ENCODE measurements at regions not wholly inside any gene's neighbourhood (a gene's known extent, or its start where the extent isn't known, plus 50 kb on each side); places are given as distances from the start of the nearest gene placed in this dataset.

- Mint-ChIP-seq H3K27ac (no peak overlapping the region), H3K9me3 (ENCODE audit: low read depth) (no peaks in the 10 kb centered on the region), H3K27me3 (peaks cover 6% of the 10 kb centered on the region), H3K4me1 (no peaks in the 10 kb centered on the region), H3K36me3 (no peaks in the 10 kb centered on the region), H3K4me3 (no peak overlapping the region)
- CTCF ChIA-PET = no interaction called here
- ATAC-seq (no peak), DNase-seq (no peak)
These were observed 89.3 kb upstream of the CNIH3 start for GRCh38 chr1:224526771-224527170.

DNA sequence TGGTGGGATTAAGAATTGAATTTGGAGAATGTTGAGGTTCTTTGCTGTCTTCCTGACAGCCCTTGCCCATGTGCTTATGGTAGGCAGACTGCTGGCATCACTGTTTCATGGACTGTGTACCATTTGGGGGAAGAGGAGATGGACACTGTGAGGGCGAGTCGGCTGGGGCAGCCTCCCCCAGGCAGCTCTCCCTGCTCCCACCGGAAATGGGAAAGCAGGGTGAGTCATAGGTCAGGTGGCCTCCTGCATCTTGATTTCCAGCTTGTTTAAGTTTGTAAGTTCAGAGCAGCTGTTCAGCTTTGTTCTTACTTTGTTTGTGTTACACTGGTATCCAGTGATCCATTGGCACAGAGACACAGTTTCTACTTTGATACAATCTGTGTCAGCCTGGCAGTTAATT lies 87.2 kb upstream of the CNIH3 start:
- Mint-ChIP-seq H3K4me3 (no peak overlapping the region), H3K9me3 (ENCODE audit: low read depth) (no peaks in the 10 kb centered on the region), H3K36me3 (no peaks in the 10 kb centered on the region), H3K4me1 (no peaks in the 10 kb centered on the region), H3K27ac (no peak overlapping the region), H3K27me3 (no peaks in the 10 kb centered on the region)
- DNase-seq = no peak
- ATAC-seq = no peak
- CTCF ChIA-PET = interaction anchor here (0.5 to 1.9 kb wide), 2 partner anchors 13 to 322 kb away, joined by 3 to 9 read pairs; no protein-coding TSS in a partner anchor

DNA sequence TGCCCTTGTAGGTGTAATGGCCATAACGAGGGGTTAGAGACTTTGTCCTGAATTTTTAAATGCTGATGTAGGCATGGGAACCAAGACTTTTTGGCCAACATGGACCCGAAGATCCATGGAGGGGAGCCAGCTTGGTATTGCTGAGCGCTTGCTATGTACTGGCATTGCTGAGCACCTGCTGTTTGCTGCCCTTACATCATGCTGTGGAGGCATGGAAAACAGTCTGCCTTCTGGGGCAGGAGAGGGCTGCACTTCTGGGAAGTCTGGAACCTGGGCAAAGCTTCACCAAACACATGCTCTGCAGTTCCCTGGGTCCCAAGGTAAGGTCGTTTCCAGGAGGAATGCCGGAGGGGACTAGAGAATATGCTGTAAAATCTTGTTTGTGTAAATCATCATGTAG lies 86.3 kb upstream of the CNIH3 start:
- H3K27ac Mint-ChIP-seq = no peak overlapping the region
- no peaks in the 10 kb centered on the region for H3K36me3 Mint-ChIP-seq
- DNase-seq (no peak), ATAC-seq (no peak)
- H3K4me1 Mint-ChIP-seq = no peaks in the 10 kb centered on the region
- CTCF ChIA-PET = interaction anchor here (1.0 kb wide), 1 partner anchor 17 kb away, joined by 3 read pairs; no protein-coding TSS in a partner anchor
- H3K4me3 Mint-ChIP-seq = no peak overlapping the region
- H3K27me3 Mint-ChIP-seq = peaks cover 3% of the 10 kb centered on the region
- no peaks in the 10 kb centered on the region for H3K9me3 Mint-ChIP-seq (ENCODE audit: low read depth)

DNA sequence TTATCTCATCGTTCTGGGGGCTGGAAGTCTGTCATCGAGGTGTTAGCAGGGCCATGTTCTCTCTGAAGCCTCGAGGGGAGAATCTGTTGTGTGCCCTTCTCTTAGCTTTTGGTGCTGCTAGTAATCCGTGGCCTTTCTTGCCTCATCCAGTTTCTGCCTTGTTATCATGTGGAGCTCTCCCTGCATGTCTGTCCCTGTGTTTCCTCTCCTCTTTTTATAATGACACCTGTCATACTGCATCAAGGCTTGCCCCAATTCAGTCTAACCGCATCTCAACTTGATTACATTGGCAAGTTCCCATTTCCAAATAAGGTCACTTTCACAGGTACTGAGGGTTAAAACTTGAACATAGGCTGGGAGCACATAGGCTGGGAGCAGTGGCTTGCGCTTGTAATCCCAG lies 82.6 kb upstream of the CNIH3 start:
- CTCF ChIA-PET = no interaction called here
- Mint-ChIP-seq H3K27me3 (peaks cover 11% of the 10 kb centered on the region), H3K4me3 (no peak overlapping the region), H3K9me3 (ENCODE audit: low read depth) (no peaks in the 10 kb centered on the region), H3K4me1 (no peaks in the 10 kb centered on the region), H3K27ac (no peak overlapping the region), H3K36me3 (no peaks in the 10 kb centered on the region)
- ATAC-seq (no peak), DNase-seq (no peak)

GRCh38 chr1:224534731-224535130 lies 81.4 kb upstream of the CNIH3 start:
- Mint-ChIP-seq H3K4me3 (no peak overlapping the region), H3K27ac (no peak overlapping the region), H3K4me1 (no peaks in the 10 kb centered on the region), H3K27me3 (peaks cover 18% of the 10 kb centered on the region), H3K9me3 (ENCODE audit: low read depth) (no peaks in the 10 kb centered on the region), H3K36me3 (no peaks in the 10 kb centered on the region)
- CTCF ChIA-PET = no interaction called here
- DNase-seq = no peak
- ATAC-seq = no peak

- Mint-ChIP-seq H3K4me1 (no peaks in the 10 kb centered on the region), H3K9me3 (ENCODE audit: low read depth) (no peaks in the 10 kb centered on the region), H3K36me3 (no peaks in the 10 kb centered on the region), H3K4me3 (no peak overlapping the region), H3K27me3 (peaks cover 24% of the 10 kb centered on the region), H3K27ac (no peak overlapping the region)
- CTCF ChIA-PET = interaction anchor here (0.7 kb wide), 1 partner anchor 232 kb away, joined by 3 read pairs; no protein-coding TSS in a partner anchor
- DNase-seq (no peak), ATAC-seq (no peak)
These were observed 80.5 kb upstream of the CNIH3 start for GRCh38 chr1:224535641-224536040.

DNA sequence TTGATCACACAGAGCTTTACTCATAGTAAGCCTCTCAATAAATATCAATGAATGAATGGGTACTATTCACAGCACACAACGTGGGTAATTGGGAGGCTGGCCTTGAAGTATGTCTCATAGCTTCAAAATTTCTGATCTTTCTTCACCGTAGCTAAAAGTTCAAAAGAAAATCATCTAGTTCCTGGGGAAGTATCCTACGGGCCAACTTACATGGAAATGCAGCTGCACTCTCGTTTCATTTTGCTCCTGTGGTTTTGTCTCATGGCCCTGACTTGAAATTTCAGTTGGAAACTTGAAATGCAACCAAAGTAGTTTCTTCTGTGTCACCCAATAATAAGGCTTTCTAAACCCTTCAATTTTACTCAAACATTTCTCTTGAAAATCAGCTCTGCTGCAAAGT lies 76.1 kb upstream of the CNIH3 start:
- peaks cover 20% of the 10 kb centered on the region for H3K4me1 Mint-ChIP-seq
- H3K27me3 Mint-ChIP-seq = peaks cover 27% of the 10 kb centered on the region
- CTCF ChIA-PET = interaction anchor here (0.8 to 1.2 kb wide), 3 partner anchors 26 to 312 kb away, joined by 3 to 4 read pairs (median 4); no protein-coding TSS in a partner anchor
- no peak overlapping the region for H3K27ac Mint-ChIP-seq
- no peak for DNase-seq
- H3K4me3 Mint-ChIP-seq = no peak overlapping the region
- H3K36me3 Mint-ChIP-seq = no peaks in the 10 kb centered on the region
- no peak for ATAC-seq
- H3K9me3 Mint-ChIP-seq (ENCODE audit: low read depth) = no peaks in the 10 kb centered on the region

GRCh38 chr1:224540535-224540934 lies 75.6 kb upstream of the CNIH3 start:
- ATAC-seq (no peak), DNase-seq (no peak)
- Mint-ChIP-seq H3K27me3 (peaks cover 27% of the 10 kb centered on the region), H3K36me3 (no peaks in the 10 kb centered on the region), H3K9me3 (ENCODE audit: low read depth) (no peaks in the 10 kb centered on the region), H3K4me3 (no peak overlapping the region), H3K4me1 (peaks cover 20% of the 10 kb centered on the region), H3K27ac (no peak overlapping the region)
- CTCF ChIA-PET = interaction anchor here (0.8 to 1.2 kb wide), 3 partner anchors 27 to 311 kb away, joined by 3 to 4 read pairs (median 4); no protein-coding TSS in a partner anchor

DNA sequence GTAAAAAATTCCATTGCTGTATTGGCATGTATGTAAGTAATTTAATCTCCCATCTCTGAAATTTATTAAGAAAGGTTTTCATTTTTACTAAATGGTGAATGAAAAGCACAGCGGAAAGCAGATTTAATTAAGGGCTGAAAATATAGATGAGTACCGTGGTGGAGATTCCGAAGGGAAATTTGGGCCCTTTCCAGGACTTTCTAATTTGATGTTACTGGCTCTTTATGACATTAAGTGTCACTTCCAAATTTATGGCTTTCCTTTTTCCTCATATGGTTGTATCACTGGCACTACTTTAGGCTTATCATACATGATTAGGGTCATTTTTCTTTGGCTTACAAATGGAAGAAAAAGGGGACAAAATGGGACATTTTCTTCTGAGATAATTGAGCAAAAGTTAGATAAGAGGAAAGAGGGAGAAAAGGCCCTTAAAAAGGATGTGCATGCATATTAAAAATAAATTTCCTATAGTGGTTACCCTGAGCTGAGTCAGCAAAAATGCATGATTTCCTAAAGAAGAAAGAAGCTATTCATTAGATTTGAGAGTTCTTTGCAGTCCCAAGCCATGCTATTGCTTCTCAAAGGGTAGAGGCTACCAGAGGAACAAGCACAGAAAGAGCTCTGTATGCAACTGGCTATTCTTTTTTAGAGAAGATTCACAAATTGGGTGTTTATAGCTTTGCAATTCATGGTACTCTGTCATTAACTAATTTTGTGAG lies 74.9 kb upstream of the CNIH3 start:
- peaks cover 30% of the 10 kb centered on the region for H3K27me3 Mint-ChIP-seq
- peaks cover 20% of the 10 kb centered on the region for H3K4me1 Mint-ChIP-seq
- no peaks in the 10 kb centered on the region for H3K9me3 Mint-ChIP-seq (ENCODE audit: low read depth)
- no peak overlapping the region for H3K4me3 Mint-ChIP-seq
- ATAC-seq (no peak), DNase-seq (no peak)
- H3K27ac Mint-ChIP-seq = no peak overlapping the region
- CTCF ChIA-PET = interaction anchor here (5.8 kb wide), 1 partner anchor 27 kb away, joined by 32 read pairs; no protein-coding TSS in a partner anchor
- H3K36me3 Mint-ChIP-seq = no peaks in the 10 kb centered on the region

DNA sequence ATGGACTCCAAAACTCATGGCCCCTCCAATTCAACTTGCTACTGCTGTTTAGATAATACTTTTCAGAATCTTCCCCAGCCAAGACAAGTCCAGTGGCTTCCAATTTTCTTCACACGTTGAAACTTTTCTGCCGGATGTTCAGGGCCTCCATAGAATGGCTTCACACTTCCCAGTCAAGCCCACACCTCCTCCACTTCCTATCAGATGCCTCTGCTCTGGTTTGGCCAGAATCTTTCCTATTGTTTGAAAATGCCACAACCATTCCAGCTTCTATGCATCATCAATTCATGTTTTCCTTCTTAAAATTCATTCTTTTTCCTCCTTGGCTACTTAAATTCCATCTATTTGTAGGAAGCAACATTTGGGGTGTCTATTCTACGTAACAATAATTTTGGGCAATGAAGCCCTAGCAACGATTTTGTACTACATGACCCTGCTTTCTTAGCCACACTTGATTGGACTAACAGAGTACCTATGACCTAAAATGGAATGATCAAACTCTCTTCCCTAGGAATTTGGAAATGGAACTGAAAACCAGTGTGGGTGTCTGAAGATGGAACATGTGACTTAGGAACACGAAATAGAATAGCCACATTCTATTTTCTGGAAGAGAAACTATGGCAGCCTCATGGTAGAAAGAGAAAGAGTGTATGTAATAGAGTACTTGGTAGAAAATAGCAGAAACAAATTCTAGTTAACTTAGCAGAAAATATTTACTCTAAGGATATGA lies 74.1 kb upstream of the CNIH3 start:
- no peak for ATAC-seq
- Mint-ChIP-seq H3K36me3 (no peaks in the 10 kb centered on the region), H3K4me3 (no peak overlapping the region), H3K27me3 (peaks cover 30% of the 10 kb centered on the region), H3K4me1 (peaks cover 20% of the 10 kb centered on the region), H3K27ac (no peak overlapping the region), H3K9me3 (ENCODE audit: low read depth) (no peaks in the 10 kb centered on the region)
- CTCF ChIA-PET = interaction anchor here (1.0 to 5.8 kb wide), 3 partner anchors 9 to 82 kb away, joined by 3 to 32 read pairs (median 4); no protein-coding TSS in a partner anchor
- no peak for DNase-seq

- no peaks in the 10 kb centered on the region for H3K9me3 Mint-ChIP-seq (ENCODE audit: low read depth)
- CTCF ChIA-PET = interaction anchor here (0.7 to 5.8 kb wide), 6 partner anchors 10 to 309 kb away, joined by 3 to 32 read pairs (median 4); no protein-coding TSS in a partner anchor
- H3K36me3 Mint-ChIP-seq = no peaks in the 10 kb centered on the region
- peaks cover 26% of the 10 kb centered on the region for H3K27me3 Mint-ChIP-seq
- no peak overlapping the region for H3K4me3 Mint-ChIP-seq
- DNase-seq = peak; percentile 75
- H3K4me1 Mint-ChIP-seq = peaks cover 20% of the 10 kb centered on the region
- peak overlapping the region; percentile 13 for H3K27ac Mint-ChIP-seq
- ATAC-seq = peak; percentile 99
These were observed 73.2 kb upstream of the CNIH3 start for GRCh38 chr1:224542783-224543440.

- DNase-seq (no peak), ATAC-seq (no peak)
- CTCF ChIA-PET = interaction anchor here (1.0 to 5.8 kb wide), 5 partner anchors 11 to 308 kb away, joined by 3 to 32 read pairs (median 4); no protein-coding TSS in a partner anchor
- H3K36me3 Mint-ChIP-seq = no peaks in the 10 kb centered on the region
- no peak overlapping the region for H3K4me3 Mint-ChIP-seq
- H3K27ac Mint-ChIP-seq = no peak overlapping the region
- H3K9me3 Mint-ChIP-seq (ENCODE audit: low read depth) = no peaks in the 10 kb centered on the region
- peaks cover 20% of the 10 kb centered on the region for H3K4me1 Mint-ChIP-seq
- peaks cover 26% of the 10 kb centered on the region for H3K27me3 Mint-ChIP-seq
These were observed 72.7 kb upstream of the CNIH3 start for GRCh38 chr1:224543453-224543852.

All from activated CD8-positive, alpha-beta memory T cell treated with anti-CD3 and anti-CD28 coated beads, Interleukin-2, amount 10 ng/mL, durations not matched to agents 7 days and 5 days (primary cell).